NB4 (cell line): ENCODE measurements at regions not wholly inside any gene's neighbourhood (a gene's known extent, or its start where the extent isn't known, plus 50 kb on each side); places are given as distances from the start of the nearest gene placed in this dataset.

Source experiments
- DNase-seq: peaks from one replicate; pipeline ENCODE4 v3.0.0; 2010; ENCODE audit warnings: low read depth
- H3K4me3 ChIP-seq: one replicate; pipeline ENCODE4 v1.5.1; 2011; ENCODE audit warnings: mild to moderate bottlenecking, low read depth, low read length, moderate library complexity
- CTCF ChIP-seq: IDR thresholded peaks from one replicate; pipeline ENCODE4 v1.5.1; 2012; ENCODE audit warnings: low read depth, low read length
- MYC ChIP-seq: IDR thresholded peaks from 2 replicates; pipeline ENCODE4 v1.6.1; 2011; ENCODE audit warnings: low read depth, low read length
- POLR2A ChIP-seq: IDR thresholded peaks from 2 replicates; pipeline ENCODE4 v1.6.1; 2011; ENCODE audit warnings: mild to moderate bottlenecking; ENCODE audit not compliant: insufficient read length; ENCODE audit errors: extremely low read depth
- TF ChIP-seq, protein P1 (sequence below): IDR thresholded peaks from 2 replicates; pipeline ENCODE4 v1.6.1; 2011; ENCODE audit warnings: low read depth, low read length

- TF ChIP-seq, protein P1, sequence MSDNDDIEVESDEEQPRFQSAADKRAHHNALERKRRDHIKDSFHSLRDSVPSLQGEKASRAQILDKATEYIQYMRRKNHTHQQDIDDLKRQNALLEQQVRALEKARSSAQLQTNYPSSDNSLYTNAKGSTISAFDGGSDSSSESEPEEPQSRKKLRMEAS = no peak
- TF ChIP-seq CTCF (no peak), POLR2A (no peak), MYC (no peak)
- no peak for DNase-seq
- no peak overlapping the region for H3K4me3 ChIP-seq
Measured at GRCh38 chr4:124807421-124807820, 94.9 kb upstream of the ANKRD50 start.

DNA sequence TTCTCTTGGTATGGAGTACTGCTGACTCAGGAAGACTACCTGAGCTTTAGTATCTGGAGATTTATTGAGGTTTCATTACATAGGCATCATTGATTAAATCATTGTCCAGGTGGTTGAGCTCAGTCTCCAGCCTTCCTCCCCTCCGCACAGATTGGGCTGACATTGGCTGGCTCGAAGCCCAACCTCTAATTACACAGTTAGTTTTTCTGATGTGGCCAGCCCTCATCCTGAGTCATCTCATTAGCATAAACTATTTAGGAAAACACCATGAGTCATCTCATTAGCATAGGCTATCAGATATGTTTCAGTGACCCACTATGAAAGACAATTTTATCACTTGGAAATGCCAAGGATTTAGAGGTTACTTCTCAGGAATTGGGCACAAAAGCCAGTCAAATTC, 93.9 kb upstream of the ANKRD50 start:
- H3K4me3 ChIP-seq = no peak overlapping the region
- TF ChIP-seq MYC = no peak
- TF ChIP-seq POLR2A = no peak
- TF ChIP-seq, protein P1 = no peak
- TF ChIP-seq CTCF = no peak
- no peak for DNase-seq

DNA sequence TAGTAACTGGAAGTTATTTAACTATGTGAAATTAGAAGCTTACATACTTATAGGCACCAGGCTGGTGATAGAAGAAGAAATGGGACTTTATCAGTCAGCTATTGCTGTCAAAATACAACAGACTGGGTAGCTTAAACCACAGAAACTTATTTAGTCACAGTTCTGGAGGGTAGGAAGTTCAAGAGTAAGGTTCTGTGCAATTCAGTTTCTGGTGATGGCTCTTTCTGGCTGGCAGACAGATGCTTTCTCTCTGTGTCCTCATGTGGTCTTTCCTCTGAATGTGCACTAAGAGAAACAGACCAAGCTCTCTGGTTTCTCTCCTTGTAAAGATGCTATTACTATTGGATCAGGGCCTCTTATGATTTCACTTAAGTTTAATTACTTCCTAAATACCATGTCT, 92.1 kb upstream of the ANKRD50 start:
- DNase-seq = no peak
- no peak for TF ChIP-seq MYC
- TF ChIP-seq, protein P1 = no peak
- TF ChIP-seq CTCF = no peak
- no peak for TF ChIP-seq POLR2A
- no peak overlapping the region for H3K4me3 ChIP-seq

DNA sequence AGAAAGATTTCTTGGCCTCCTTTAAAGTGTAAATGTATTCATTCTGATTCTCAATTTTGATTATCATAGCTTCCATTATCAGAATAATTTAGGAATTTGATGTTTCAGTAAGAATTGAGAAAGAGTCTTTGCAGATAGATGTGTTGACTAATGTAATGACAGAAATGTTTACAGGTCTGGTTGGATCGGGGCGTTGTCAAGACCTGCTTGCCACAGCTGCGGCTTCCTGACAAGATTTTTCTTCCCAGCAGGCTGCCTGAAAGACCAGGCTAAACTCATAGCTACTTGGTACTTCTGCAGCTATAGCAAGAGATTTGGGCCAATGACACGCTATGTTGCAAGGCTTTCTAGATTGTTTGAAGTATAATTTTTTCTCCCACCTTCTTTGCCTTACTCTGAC, 91.5 kb upstream of the ANKRD50 start:
- H3K4me3 ChIP-seq = no peak overlapping the region
- DNase-seq = no peak
- TF ChIP-seq CTCF (no peak), MYC (no peak), POLR2A (no peak)
- TF ChIP-seq, protein P1 = no peak

- no peak overlapping the region for H3K4me3 ChIP-seq
- TF ChIP-seq POLR2A (no peak), CTCF (no peak), MYC (no peak)
- TF ChIP-seq, protein P1 = no peak
- no peak for DNase-seq
Measured at GRCh38 chr4:124803641-124804040, 91.1 kb upstream of the ANKRD50 start.

GRCh38 chr4:124803026-124803425, 90.5 kb upstream of the ANKRD50 start:
- no peak for DNase-seq
- no peak for TF ChIP-seq POLR2A
- no peak for TF ChIP-seq MYC
- TF ChIP-seq CTCF = no peak
- TF ChIP-seq, protein P1 = no peak
- H3K4me3 ChIP-seq = no peak overlapping the region
